SK-N-SH (cell line): ENCODE measurements at regions not wholly inside any gene's neighbourhood (a gene's known extent, or its start where the extent isn't known, plus 50 kb on each side); places are given as distances from the start of the nearest gene placed in this dataset.

Source experiments
- CTCF ChIA-PET: fragments of 300-600, 350-600 bp; formaldehyde crosslinking; extraction: SDS; loops from one replicate; lab custom pipeline; 2021; lab: Yijun Ruan, JAX
- POLR2A ChIA-PET: fragments of 350-600 bp; sonication (Branson Sonifier 250); formaldehyde crosslinking; extraction: SDS; loops from one replicate; lab custom pipeline; 2020; ENCODE audit warnings: antibody characterized with exemption, inconsistent platforms; lab: Yijun Ruan, JAX
- DNase-seq: peaks from one replicate; pipeline ENCODE4 v3.0.0; 2012
- H2AFZ ChIP-seq: fragments of 200-600 bp; sonication (generic); 2 replicates; pipeline ENCODE4 v1.8.1; 2016; ENCODE audit warnings: antibody characterized with exemption, mild to moderate bottlenecking, low read depth
- H3F3A ChIP-seq: fragments of 200-600 bp; sonication (generic); replicated peaks from 2 replicates; pipeline ENCODE3; 2016; ENCODE audit warnings: antibody characterized with exemption, mild to moderate bottlenecking; ENCODE audit not compliant: insufficient read depth
- H3K27ac ChIP-seq, 2 experiments: fragments of 200-500 bp in 1 of 2; fragments of 200-600 bp in 1 of 2; sonication (Bioruptor generic) in 1 of 2; sonication (generic), shearing (Covaris generic) in 1 of 2; 2 replicates each; pipeline versions ENCODE4 v1.5.1 to v1.6.1; 2014 to 2016; ENCODE audit warnings: low read depth in 2 of 2, inconsistent platforms in 1 of 2, low read length in 1 of 2, mild to moderate bottlenecking in 1 of 2, mixed read lengths in 1 of 2
- H3K27me3 ChIP-seq: fragments of 200-600 bp; sonication (generic), shearing (Covaris generic); 2 replicates; pipeline ENCODE4 v1.6.1; 2016; ENCODE audit warnings: mixed run types; ENCODE audit not compliant: insufficient read depth
- H3K36me3 ChIP-seq, 2 experiments: fragments of 200-500 bp in 1 of 2; fragments of 200-600 bp in 1 of 2; sonication (Bioruptor generic) in 1 of 2; sonication (generic) in 1 of 2; replicated peaks in 1 of 2; 2 replicates each; pipeline versions ENCODE3 to v1.5.1; 2014 to 2016; ENCODE audit warnings: low read length in 1 of 2, mild to moderate bottlenecking in 1 of 2; ENCODE audit not compliant: insufficient read depth in 2 of 2, control insufficient read depth in 1 of 2
- H3K4me1 ChIP-seq, 2 experiments: fragments of 200-500 bp in 1 of 2; fragments of 200-600 bp in 1 of 2; sonication (Bioruptor generic) in 1 of 2; sonication (generic), shearing (Covaris generic) in 1 of 2; 2 replicates each; pipeline versions ENCODE4 v1.5.1 to v1.6.1; 2014 to 2016; ENCODE audit warnings: low read depth in 1 of 2, low read length in 1 of 2, mixed run types in 1 of 2; ENCODE audit not compliant: insufficient read depth in 2 of 2, control insufficient read depth in 1 of 2
- H3K4me2 ChIP-seq: fragments of 200-600 bp; sonication (generic), shearing (Covaris generic); 2 replicates; pipeline ENCODE4 v1.6.1; 2017; ENCODE audit warnings: mixed run types
- H3K4me3 ChIP-seq, 2 experiments: fragments of 200-500 bp in 1 of 2; fragments of 200-600 bp in 1 of 2; sonication (Bioruptor generic) in 1 of 2; sonication (generic), shearing (Covaris generic) in 1 of 2; 2 replicates each; pipeline versions ENCODE4 v1.5.1 to v1.8.1; 2014 to 2016; ENCODE audit warnings: low read depth in 2 of 2, inconsistent platforms in 1 of 2, low read length in 1 of 2, mild to moderate bottlenecking in 1 of 2, mixed read lengths in 1 of 2, moderate library complexity in 1 of 2
- H3K79me2 ChIP-seq: fragments of 200-600 bp; sonication (generic); 2 replicates; pipeline ENCODE4 v1.8.1; 2017; ENCODE audit warnings: mild to moderate bottlenecking; ENCODE audit not compliant: insufficient read depth
- H3K9ac ChIP-seq: fragments of 200-600 bp; sonication (generic); 2 replicates; pipeline ENCODE4 v1.6.1; 2017; ENCODE audit warnings: mixed run types
- H3K9me2 ChIP-seq: fragments of 200-600 bp; sonication (generic); 2 replicates; pipeline ENCODE4 v1.6.1; 2017; ENCODE audit warnings: mixed run types
- H3K9me3 ChIP-seq: fragments of 200-600 bp; sonication (generic); 2 replicates; pipeline ENCODE4 v1.6.1; 2017; ENCODE audit warnings: mixed run types, mild to moderate bottlenecking, moderate library complexity
- H4K20me1 ChIP-seq: fragments of 200-600 bp; sonication (generic); 2 replicates; pipeline ENCODE4 v1.6.1; 2017; ENCODE audit warnings: mild to moderate bottlenecking, mixed run types; ENCODE audit not compliant: insufficient read depth
- EP300 ChIP-seq, 2 experiments: IDR thresholded peaks; 2 replicates each; pipeline versions ENCODE4 v1.4.0 to v1.6.1; 2012; ENCODE audit warnings: borderline replicate concordance in 1 of 2, low read depth in 1 of 2, low read length in 1 of 2
- EZH2phosphoT487 ChIP-seq: fragments of 200-600 bp; sonication (generic); IDR thresholded peaks from 2 replicates; pipeline ENCODE4 v1.6.1; 2017; ENCODE audit warnings: low read depth, mixed run types, mild to moderate bottlenecking, antibody characterized with exemption, moderate library complexity, borderline replicate concordance
- FOSL2 ChIP-seq: IDR thresholded peaks from 2 replicates; pipeline ENCODE4 v1.4.0; 2012; ENCODE audit warnings: low read depth, mild to moderate bottlenecking, moderate library complexity, borderline replicate concordance
- FOXJ3 ChIP-seq: sonication (generic); formaldehyde crosslinking; IDR thresholded peaks from 2 replicates; pipeline ENCODE4 v1.5.1; 2020; ENCODE audit warnings: mild to moderate bottlenecking, missing genetic modification reagents
- FOXM1 ChIP-seq: IDR thresholded peaks from 2 replicates; pipeline ENCODE4 v1.4.0; 2012; ENCODE audit warnings: low read depth, mild to moderate bottlenecking
- GABPA ChIP-seq: IDR thresholded peaks from 2 replicates; pipeline ENCODE4 v1.4.0; 2012; ENCODE audit warnings: low read depth, mild to moderate bottlenecking
- GATA2 ChIP-seq: sonication (generic); formaldehyde crosslinking; IDR thresholded peaks from 2 replicates; pipeline ENCODE4 v1.5.0; 2020; ENCODE audit warnings: mild to moderate bottlenecking, missing genetic modification reagents
- JUND ChIP-seq: IDR thresholded peaks from 2 replicates; pipeline ENCODE4 v1.4.0; 2012
- NRF1 ChIP-seq: IDR thresholded peaks from 2 replicates; pipeline ENCODE4 v1.6.1; 2012; ENCODE audit warnings: low read depth, mild to moderate bottlenecking, low read length
- POLR2AphosphoS5 ChIP-seq: IDR thresholded peaks from 2 replicates; pipeline ENCODE4 v1.6.1; 2012; ENCODE audit warnings: low read depth, low read length
- RAD21 ChIP-seq: IDR thresholded peaks from 2 replicates; pipeline ENCODE4 v1.6.1; 2012; ENCODE audit warnings: mild to moderate bottlenecking, low read length
- RCOR1 ChIP-seq: fragments of 150-350 bp; IDR thresholded peaks from 2 replicates; pipeline ENCODE4 v1.6.1; 2017; ENCODE audit warnings: antibody characterized with exemption, low read length
- RFX5 ChIP-seq: IDR thresholded peaks from 2 replicates; pipeline ENCODE4 v1.6.1; 2012; ENCODE audit warnings: mild to moderate bottlenecking, improper control_type of control experiment, low read length
- SIN3A ChIP-seq: IDR thresholded peaks from 2 replicates; pipeline ENCODE4 v1.6.1; 2012; ENCODE audit warnings: low read depth, mild to moderate bottlenecking, low read length, moderate library complexity, borderline replicate concordance
- TAF1 ChIP-seq: IDR thresholded peaks from 2 replicates; pipeline ENCODE4 v1.6.1; 2012; ENCODE audit warnings: low read depth, mild to moderate bottlenecking, low read length, moderate library complexity, borderline replicate concordance
- YY1 ChIP-seq: IDR thresholded peaks from 2 replicates; pipeline ENCODE4 v1.4.0; 2012; ENCODE audit warnings: low read depth, mild to moderate bottlenecking
- WGBS: methylation state at CpG from one replicate; pipeline ENCODE4 v1.1.6; 2017; ENCODE audit warnings: low lambda C conversion rate; 5-methylcytosine and 5-hydroxymethylcytosine counted together
- TF ChIP-seq, protein P1 (sequence below): IDR thresholded peaks from 2 replicates; pipeline ENCODE4; 2012
- TF ChIP-seq, protein P2 (sequence below): fragments of 200-600 bp; sonication (generic); IDR thresholded peaks from 2 replicates; pipeline ENCODE4 v1.6.1; 2017; ENCODE audit warnings: antibody characterized with exemption, mild to moderate bottlenecking, moderate library complexity
- TF ChIP-seq, protein P3 (sequence below): IDR thresholded peaks from 2 replicates; pipeline ENCODE4 v1.4.0; 2012; ENCODE audit warnings: low read depth, borderline replicate concordance
- TF ChIP-seq, protein P4 (sequence below): IDR thresholded peaks from 2 replicates; pipeline ENCODE4 v1.4.0; 2012; ENCODE audit warnings: low read depth, borderline replicate concordance

DNA sequence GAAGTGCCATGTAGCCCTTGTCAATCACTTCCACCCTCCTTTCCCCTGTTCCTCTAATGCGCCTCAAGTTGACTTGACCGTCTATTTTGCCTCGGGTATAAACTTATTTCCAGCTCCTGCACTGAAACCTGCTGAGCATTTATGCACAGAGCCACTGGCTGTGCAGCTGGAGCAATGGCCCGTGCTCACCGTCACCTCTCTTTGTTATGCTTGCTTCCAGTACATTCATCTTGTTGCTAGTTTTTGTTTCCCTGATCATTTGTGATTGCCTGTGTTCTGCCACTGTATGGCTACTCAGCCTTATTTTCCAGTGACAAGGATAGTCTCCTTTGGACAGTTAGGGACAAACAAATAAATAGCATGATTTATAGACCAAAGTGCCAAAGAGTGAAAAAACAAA lies 183.1 kb upstream of the C9orf72 start:
- Histone ChIP-seq H3K4me3 (no peak overlapping the region), H3K79me2 (no peaks in the 10 kb centered on the region), H3K9me3 (no peaks in the 10 kb centered on the region), H3K4me2 (no peak overlapping the region), H3K27ac (no peak overlapping the region), H3K27me3 (no peaks in the 10 kb centered on the region), H3K36me3 (no peaks in the 10 kb centered on the region), H3K9ac (no peak overlapping the region), H3K9me2 (no peaks in the 10 kb centered on the region), H4K20me1 (no peaks in the 10 kb centered on the region), H3K4me1 (no peaks in the 10 kb centered on the region; a peak in 1 of 4 replicates), H2AFZ (no peak overlapping the region), H3F3A (no peaks in the 10 kb centered on the region)
- WGBS, result 66% methylated on average over 5 of the region's 5 CpGs
- ChIA-PET CTCF (interaction anchor here (0.6 kb wide), 1 partner anchor 121 kb away, joined by 3 read pairs; no protein-coding TSS in a partner anchor), POLR2A (no interaction called here)
- DNase-seq, result no peak
- no peak for TF ChIP-seq FOXM1
- TF ChIP-seq, protein P1, sequence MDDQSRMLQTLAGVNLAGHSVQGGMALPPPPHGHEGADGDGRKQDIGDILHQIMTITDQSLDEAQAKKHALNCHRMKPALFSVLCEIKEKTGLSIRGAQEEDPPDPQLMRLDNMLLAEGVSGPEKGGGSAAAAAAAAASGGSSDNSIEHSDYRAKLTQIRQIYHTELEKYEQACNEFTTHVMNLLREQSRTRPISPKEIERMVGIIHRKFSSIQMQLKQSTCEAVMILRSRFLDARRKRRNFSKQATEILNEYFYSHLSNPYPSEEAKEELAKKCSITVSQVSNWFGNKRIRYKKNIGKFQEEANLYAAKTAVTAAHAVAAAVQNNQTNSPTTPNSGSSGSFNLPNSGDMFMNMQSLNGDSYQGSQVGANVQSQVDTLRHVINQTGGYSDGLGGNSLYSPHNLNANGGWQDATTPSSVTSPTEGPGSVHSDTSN, result no peak

DNA sequence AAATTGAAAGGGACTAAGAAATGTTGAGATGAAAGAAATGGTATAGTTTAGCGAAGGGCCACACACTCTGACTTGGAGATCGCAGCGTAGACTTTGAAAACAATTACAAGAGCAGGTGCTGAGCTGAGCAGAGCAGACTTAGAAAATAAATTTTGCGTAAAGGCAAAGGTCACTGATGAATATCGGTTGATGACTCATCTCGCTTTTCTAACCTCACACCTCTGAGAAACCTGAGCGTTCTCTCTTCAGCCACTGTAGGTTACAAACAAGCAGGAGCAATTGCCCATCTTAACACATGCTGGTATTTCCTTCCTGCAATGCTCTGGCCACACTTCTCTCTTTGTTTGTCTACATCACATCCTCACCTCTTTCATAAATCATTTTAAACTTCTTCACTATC lies 190.6 kb upstream of the C9orf72 start:
- DNase-seq, result no peak
- Histone ChIP-seq H3K27me3 (no peaks in the 10 kb centered on the region), H2AFZ (no peak overlapping the region), H3K4me1 (no peaks in the 10 kb centered on the region; a peak in 2 of 4 replicates), H3K4me3 (no peak overlapping the region), H3K36me3 (no peaks in the 10 kb centered on the region), H4K20me1 (no peaks in the 10 kb centered on the region), H3K4me2 (no peak overlapping the region), H3F3A (no peaks in the 10 kb centered on the region), H3K27ac (no peak overlapping the region)
- POLR2A ChIA-PET, result no interaction called here
- WGBS, result 80% methylated on average over 7 of the region's 7 CpGs
- CTCF ChIA-PET, result no interaction called here
- TF ChIP-seq GATA2 (CRISPR knock-in tag), result no peak
- no peak for TF ChIP-seq RFX5
- TF ChIP-seq TAF1, result no peak
- no peak for TF ChIP-seq EP300 (IDR thresholded peaks at IDR 0.05; ENCODE audit: borderline replicate concordance in 1 of 2, low read depth in 1 of 2, low read length in 1 of 2)
- TF ChIP-seq POLR2AphosphoS5, result no peak
- TF ChIP-seq, protein P2, sequence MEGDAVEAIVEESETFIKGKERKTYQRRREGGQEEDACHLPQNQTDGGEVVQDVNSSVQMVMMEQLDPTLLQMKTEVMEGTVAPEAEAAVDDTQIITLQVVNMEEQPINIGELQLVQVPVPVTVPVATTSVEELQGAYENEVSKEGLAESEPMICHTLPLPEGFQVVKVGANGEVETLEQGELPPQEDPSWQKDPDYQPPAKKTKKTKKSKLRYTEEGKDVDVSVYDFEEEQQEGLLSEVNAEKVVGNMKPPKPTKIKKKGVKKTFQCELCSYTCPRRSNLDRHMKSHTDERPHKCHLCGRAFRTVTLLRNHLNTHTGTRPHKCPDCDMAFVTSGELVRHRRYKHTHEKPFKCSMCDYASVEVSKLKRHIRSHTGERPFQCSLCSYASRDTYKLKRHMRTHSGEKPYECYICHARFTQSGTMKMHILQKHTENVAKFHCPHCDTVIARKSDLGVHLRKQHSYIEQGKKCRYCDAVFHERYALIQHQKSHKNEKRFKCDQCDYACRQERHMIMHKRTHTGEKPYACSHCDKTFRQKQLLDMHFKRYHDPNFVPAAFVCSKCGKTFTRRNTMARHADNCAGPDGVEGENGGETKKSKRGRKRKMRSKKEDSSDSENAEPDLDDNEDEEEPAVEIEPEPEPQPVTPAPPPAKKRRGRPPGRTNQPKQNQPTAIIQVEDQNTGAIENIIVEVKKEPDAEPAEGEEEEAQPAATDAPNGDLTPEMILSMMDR, result no peak
- TF ChIP-seq YY1, result no peak
- TF ChIP-seq SIN3A, result no peak
- TF ChIP-seq, protein P3, sequence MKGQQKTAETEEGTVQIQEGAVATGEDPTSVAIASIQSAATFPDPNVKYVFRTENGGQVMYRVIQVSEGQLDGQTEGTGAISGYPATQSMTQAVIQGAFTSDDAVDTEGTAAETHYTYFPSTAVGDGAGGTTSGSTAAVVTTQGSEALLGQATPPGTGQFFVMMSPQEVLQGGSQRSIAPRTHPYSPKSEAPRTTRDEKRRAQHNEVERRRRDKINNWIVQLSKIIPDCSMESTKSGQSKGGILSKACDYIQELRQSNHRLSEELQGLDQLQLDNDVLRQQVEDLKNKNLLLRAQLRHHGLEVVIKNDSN, result no peak
- no peak for TF ChIP-seq RCOR1
- no peak for TF ChIP-seq GABPA
- TF ChIP-seq JUND, result no peak
- no peak for TF ChIP-seq EZH2phosphoT487
- no peak for TF ChIP-seq FOSL2
- TF ChIP-seq, protein P4, sequence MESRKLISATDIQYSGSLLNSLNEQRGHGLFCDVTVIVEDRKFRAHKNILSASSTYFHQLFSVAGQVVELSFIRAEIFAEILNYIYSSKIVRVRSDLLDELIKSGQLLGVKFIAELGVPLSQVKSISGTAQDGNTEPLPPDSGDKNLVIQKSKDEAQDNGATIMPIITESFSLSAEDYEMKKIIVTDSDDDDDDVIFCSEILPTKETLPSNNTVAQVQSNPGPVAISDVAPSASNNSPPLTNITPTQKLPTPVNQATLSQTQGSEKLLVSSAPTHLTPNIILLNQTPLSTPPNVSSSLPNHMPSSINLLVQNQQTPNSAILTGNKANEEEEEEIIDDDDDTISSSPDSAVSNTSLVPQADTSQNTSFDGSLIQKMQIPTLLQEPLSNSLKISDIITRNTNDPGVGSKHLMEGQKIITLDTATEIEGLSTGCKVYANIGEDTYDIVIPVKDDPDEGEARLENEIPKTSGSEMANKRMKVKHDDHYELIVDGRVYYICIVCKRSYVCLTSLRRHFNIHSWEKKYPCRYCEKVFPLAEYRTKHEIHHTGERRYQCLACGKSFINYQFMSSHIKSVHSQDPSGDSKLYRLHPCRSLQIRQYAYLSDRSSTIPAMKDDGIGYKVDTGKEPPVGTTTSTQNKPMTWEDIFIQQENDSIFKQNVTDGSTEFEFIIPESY, result no peak
- no peak for TF ChIP-seq NRF1
- TF ChIP-seq FOXJ3 (CRISPR knock-in tag), result no peak
- TF ChIP-seq RAD21, result no peak
- TF ChIP-seq, all 33 proteins: peak for 0
- H3K9ac ChIP-seq, result no peak overlapping the region
- H3K9me3 ChIP-seq, result no peaks in the 10 kb centered on the region
- no peaks in the 10 kb centered on the region for H3K9me2 ChIP-seq
- no peaks in the 10 kb centered on the region for H3K79me2 ChIP-seq
